ENCODE measurements at regions not wholly inside any gene's neighbourhood (a gene's known extent, or its start where the extent isn't known, plus 50 kb on each side); places are given as distances from the start of the nearest gene placed in this dataset.
"Not testable (repeated sequence)": the region's sequence is repeated elsewhere in the genome, so short reads cannot be mapped to it uniquely, and the experiment has no call there.

DNA sequence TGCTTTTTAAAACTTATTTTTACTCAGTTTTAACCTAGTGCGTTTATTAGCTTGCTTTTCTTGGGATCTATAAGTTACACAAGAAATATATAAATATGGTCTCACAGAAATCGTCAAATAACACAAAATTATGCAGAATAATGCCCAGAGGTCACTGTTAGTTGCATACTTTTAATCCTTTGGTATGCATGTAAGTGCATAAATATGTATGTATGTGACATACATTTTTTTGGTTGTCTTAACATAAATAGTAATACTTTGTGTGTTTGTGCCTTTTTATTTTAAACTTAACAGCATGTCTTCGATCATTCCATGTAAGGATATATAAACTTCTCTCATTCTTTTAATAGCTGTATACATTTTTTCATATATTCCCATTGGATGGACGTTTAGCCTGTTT lies 459.6 kb downstream of the PCNX1 start:
- no peak for DNase-seq

DNA sequence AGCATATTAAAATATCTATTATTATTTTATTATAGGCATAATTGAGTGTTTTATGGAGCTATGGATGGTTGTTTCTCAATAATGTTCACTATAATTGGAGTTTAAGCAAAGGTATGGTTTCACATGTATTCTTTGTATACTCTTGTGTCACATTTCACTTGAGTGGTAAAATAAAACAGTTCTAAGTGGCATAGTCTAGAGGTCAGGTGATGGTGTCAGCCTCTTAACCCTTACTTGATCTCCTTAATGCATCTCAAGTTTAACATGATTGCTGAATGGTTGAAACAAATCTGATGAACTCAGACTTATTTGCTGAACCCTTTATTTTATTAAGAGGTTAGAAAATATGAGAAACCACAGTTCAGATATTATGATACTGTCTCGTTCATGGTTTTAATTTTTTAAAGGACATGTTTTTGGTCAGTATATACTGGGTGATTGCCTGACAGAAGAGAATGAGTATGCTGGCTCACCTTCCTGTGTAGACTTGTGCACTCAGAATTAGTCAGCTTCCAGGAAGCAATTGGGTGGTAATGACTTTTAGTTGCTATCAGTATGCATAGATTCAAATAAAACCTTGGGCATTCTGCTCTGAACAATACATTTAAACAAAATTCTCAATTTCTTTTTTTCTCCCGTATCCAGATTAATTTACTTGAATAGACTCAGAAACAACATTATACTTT lies 464.6 kb downstream of the PCNX1 start:
- no peak for DNase-seq

DNA sequence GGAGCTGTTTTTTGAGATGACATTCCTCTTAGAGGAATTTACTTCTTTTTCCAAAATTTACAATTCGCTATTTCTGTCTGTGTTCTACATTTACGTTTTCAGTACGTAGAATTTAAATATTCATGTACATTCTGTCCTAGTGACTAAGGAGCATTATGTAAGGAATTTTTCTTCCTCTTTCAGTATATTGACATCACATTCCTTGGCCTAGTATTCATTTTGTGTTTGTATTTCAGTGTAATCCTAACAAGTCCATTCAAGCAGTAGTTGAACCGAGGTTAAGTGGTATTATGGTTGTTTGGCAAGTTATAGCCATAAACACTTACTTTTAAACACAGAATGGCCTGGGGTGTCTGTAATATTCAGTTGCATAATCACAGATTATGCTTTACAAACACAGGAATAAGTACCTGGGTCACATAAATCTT lies 465.2 kb downstream of the PCNX1 start:
- DNase-seq = no peak

DNA sequence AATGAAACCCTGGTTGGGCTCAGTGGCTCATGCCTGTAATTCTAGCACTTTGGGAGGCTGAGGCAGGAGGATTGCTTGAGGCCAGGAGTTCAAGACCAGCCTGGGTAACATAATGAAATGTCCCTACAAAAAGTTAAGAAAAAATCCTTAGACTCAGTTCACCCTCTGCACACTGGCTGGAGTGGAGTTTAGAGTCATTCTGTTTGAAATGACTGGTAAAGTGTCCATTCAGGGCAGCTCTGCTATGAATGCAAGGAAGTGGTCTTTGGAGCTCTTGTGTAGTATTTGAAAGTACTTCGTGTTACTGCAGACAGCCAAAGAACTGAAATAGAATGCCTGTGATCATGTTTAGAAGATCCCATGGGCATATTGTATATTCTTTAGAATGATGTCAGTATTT lies 466.5 kb downstream of the PCNX1 start:
- no peak for DNase-seq

DNA sequence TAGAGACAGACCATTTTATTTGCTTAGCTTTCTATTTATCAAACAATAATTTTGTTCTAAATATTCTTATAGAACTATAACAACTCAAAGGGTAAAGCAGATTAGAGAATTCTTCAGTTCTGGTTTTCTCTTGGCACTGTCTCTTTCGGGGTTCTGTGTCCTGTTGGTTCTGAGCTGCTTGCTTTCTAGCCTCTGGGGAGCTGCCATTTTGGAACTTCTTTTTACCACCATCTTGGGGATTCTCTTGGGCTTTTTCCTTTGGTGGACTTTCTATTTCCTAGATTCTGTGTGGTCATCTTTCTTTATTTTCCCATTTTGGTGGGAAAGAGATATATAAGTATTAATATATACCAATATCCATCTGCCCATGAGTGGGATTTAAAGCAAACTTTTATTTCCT lies 467.7 kb downstream of the PCNX1 start:
- DNase-seq = no peak

DNA sequence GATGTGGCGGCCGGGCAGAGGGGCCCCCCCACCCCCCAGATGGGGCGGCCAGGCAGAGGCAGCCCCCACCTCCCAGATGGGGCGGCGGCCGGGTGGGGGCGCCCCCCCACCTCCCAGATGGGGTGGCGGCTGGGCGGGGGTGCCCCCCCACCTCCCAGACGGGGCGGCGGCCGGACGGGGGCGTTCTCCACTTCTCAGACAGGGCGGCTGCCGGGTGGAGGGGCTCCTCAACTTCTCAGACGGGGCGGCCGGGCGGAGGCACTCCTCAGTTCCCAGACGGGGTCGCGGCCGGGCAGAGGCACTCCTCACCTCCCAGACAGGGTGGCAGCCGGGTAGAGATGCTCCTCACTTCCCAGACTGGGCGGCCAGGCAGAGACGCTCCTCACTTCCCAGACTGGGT lies 469.8 kb downstream of the PCNX1 start:
- DNase-seq = no peak

DNA sequence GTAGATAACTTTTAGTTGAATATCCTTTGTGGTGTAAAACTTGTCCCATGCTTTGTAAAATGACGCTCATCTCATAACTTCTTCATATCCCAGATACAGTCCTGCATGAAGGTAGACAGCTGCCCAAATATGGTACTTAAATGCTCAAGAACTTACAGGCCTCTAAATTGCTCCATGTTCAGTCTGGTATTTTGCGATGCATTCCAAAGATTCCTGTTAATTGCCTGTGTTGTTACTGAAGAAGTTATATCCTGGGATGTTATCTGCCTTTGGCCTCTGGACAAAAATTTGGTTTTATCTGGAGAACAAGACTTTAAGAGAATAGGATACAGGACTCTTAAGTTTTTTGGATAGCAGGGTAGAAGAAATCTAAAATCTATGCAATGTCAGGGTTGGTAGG lies 473.0 kb downstream of the PCNX1 start:
- no peak for DNase-seq

DNA sequence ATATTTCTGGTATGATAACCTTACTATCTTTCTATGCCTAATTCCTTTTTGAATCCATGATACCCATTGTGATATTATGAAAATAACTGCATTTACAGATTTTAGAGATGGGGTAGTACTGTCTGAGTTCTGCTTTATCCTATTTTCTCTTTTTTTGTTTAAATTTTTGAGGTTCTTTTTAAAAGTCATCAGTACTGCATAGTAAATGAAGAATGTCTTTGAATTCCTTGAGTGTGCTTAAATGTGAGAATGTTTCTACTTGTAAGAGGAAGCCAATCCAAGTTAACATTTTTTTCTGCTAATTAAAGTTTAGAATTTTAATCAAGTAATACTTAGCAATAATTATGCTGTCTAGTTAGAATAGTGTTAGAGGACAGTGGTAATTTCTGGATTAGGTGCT lies 474.6 kb downstream of the PCNX1 start:
- DNase-seq = no peak

DNA sequence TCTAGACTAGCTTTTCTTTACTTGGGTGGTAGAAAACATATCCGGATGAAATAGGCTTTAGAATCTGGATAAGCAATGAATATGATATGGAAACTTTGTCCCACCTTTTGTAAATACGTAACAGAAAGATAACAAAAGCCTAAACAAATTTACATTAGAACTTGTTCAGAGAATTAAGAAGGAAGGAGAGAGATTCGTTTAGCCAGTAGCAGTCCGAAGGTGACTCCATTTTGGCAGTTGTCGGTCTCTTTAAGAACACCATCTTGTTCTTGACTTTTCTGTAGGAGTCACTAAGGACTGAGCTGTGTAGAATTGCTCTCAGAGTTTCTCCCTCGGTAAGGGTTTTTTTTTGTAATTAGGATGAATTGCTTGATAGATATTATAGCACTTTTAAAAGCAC lies 475.1 kb downstream of the PCNX1 start:
- no peak for DNase-seq

DNA sequence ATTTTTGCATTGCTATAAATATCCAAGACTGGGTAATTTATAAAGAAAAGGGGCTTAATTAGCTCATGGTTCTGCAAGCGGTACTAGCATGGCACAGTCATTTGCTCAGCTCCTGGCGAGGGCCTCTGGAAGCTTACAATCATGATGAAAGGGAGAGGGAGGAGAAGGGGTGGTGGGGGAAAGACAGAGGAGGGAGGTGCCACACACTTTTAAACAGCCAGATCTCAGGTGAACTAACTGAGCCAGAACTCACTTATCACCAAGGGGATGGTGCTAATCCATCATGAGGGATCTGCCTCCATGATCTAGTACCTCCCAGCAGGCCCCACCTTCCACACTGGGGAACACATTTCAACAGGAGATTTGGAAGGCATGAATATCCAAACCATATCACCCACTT lies 476.3 kb downstream of the PCNX1 start:
- DNase-seq = no peak

DNA sequence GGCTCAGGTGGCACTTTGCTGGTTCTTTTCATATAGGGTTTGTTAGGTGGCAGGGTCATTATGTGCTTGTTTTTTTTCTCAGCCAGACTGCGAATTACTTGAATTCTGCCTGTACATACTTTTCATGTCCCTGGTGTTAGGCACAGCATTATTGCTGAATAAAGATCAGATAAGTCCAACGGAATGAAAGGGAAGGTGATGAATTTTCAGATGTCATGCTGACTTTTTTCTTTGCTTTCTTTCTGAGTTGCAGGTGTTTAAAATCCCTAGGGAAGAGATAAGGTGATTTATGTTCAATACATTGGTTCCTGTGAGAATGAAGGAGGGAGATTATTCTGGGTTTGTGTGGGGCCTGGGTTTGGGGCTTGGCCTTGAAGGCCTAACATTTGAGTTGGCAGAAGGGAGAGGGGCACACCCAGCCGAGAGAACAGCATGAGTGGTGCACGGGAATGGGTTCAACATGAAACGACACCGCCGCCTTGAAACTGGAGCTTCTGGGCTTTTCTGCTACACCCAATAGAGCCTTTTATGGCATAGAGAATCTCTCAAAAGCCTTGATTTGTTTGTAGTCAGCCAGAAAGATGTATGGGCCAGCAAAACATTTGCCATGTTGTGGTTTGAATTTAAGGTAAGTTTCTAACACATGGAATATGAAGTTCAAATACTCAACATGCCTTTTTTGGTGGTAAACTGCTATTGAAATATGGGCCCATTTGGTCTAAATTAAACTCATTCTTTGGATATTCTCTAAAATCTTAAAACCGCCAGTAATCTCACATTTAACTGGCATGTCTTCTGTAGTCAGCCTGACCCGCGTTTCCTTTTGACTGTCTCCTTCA lies 477.0 kb downstream of the PCNX1 start:
- DNase-seq = no peak

DNA sequence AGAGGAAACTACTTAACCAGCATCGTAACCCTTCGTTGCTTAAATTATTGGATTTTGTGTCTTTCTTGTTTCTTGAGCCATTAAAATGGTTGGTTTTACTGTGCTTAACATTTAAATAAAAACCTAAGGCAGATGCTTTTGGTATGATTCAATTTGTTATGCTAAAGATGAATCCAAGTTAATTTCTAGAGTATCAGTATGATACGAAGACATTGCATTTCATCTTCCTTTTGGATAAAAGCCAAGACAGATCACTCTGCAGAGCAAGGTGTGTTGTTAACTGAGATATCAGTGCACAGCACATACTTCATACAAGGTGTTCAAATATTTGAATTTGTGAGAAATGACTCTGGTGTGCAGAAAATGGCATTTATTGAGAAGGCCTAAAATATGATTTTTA lies 480.5 kb downstream of the PCNX1 start:
- DNase-seq = no peak

DNA sequence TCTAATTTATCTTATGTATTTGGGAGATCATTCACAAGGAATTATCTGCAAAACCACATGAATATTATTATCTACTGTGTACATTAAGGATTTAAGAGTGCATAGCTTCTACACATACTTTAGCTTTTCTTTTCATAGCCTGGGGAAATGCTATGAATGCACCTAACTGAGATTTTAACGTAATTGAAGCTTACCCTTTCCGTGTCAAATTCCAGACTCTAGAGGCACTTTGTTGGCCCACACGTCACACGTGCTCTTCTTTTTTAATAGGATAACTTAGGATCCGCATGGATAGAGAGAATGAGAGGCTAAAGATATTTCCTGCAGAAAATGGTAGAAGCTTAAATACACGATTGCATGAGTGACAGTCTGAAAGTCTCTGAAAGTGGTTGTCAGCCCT lies 481.1 kb downstream of the PCNX1 start:
- DNase-seq = no peak

DNA sequence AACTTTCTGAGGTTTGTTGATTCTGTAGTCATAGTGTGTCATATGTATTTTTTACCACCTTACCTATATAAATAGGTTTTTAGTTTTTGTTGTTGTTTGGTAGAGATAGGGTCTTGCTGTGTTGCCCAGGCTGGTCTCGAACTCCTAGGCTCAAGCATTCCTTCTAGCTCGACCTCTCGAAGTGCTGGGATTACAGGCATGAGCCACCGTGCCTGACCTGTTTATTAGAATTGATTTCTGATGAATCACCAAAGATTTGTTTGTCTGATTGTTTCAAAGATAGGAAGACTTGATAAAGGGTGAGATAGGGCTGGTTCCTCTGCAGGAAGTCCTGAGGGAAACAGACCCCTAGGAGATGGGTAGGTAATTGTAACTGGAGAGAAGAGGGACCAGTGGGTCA lies 481.6 kb downstream of the PCNX1 start:
- DNase-seq = no peak

DNA sequence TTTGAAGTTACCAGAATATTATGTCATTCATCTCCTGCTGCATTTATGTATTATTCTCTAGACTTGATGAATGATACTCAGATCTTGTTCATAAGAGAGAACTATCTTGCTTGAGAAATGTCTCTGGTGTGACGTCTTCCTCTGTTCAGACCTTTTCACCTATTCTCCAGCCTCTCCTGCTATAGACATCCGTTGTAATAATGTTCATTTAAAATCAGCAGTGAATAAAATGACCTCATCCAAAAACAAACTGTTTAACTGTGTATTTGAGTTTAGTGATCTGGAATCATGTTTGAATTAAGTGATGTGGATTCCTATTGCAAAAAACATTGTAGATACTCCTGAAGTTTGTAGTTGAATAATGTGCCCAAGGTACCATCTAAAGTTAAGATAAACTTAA lies 487.1 kb downstream of the PCNX1 start:
- no peak for DNase-seq

DNA sequence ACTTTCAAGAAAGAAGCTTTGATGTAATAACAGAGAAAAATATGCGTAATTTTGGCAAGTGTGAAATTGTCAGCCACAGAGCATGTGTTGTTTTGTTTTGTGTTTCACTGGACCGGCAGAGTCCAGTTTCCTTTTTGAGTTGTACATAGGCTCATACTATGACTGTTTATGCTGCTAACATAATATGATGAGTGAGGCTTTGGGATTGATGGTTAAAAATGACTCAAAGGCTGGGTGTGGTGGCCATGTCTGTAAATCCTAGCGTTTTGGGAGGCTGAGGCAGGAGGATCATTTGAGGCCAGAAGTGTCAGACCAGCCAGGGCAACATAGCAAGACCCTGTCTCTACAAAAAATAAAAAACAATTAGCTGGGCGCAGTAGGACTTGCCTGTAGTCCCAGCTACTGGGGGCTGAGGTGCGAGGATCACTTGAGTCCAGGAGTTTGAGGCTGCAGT lies 487.9 kb downstream of the PCNX1 start:
- no peak for DNase-seq

DNA sequence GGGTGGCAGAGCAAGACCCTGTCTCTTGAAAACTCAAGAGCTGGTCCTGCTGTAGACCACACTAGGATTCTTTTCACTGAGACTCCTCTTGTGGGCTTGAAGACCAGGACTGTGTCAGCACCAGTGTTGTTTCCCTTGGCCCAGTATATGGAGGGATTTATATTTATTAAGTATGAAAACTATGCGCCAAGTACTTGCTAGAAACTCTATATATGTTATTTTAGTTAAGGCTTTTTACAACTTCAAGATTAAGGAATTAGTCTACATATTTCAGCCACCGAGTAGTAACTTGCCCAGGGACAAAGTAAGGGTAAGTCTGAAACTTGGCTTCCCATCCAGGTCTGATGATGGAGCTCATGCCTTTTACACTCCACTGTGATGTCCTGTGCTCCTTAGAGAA lies 488.4 kb downstream of the PCNX1 start:
- no peak for DNase-seq

DNA sequence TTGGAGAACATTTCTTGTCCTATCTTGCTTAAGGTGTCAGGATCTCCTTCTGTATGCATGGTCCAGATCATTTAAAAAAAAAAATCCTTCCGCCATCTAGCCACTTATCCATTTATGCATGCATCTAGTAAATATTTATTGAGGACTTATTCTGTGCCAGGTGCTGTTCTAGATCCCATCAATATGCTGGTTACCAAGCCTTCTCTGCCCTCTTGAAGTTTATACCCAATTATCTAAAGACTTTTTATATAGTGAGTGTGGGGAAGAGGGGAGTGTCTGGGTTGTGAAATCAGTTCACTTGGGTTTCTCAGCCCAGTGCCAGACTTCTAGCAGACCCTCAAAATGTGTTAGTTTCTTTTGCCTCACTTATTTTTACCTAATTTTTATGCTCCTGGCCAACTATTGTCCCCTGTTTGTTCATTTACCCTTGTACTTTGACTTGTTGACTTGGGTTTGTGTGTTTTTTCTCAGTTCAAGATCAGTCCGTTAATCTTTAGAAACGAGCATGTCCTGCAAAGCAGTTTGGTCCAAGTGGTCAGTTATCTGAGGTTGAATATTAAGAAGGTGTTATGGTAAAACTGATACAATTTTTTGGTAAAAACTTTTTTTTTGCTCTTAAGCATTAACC lies 488.9 kb downstream of the PCNX1 start:
- DNase-seq = no peak

DNA sequence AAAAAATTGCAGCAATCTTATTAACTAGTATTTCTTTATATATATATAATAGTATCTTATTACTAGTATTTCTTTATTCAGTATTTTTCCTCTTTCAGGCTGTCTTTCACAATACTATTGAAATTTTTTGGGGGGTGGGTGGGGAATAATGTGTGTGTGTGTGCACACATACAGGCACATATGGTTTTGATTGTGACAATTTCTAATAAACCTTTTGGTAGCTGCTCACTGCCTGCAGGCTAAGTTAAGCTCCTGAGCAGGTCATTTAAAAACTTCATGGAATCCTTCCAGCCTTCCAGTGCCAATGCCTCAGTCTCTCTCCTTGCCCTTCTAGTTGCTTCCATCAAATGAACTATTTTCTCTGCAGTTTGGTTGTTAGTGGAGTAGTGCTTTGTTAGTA lies 490.1 kb downstream of the PCNX1 start:
- DNase-seq = no peak

DNA sequence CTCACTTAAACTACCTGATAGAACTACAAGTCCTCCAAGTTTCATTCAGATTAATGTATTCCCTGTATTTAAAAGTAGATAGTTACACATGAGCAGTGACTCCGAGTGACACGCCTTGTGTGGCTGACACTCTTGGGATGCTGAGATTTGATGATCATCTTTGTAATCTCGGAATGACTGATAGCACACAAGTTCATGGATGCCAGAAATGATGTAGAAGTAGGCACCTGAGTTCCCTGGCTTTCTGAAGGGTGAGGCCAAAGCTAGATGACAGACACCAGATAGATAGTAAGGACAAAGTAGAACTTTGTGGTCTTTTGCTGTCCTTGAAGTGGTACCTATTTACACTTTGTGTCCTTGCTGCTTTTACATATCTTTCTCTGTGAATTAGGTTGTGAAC lies 491.2 kb downstream of the PCNX1 start:
- no peak for DNase-seq

DNA sequence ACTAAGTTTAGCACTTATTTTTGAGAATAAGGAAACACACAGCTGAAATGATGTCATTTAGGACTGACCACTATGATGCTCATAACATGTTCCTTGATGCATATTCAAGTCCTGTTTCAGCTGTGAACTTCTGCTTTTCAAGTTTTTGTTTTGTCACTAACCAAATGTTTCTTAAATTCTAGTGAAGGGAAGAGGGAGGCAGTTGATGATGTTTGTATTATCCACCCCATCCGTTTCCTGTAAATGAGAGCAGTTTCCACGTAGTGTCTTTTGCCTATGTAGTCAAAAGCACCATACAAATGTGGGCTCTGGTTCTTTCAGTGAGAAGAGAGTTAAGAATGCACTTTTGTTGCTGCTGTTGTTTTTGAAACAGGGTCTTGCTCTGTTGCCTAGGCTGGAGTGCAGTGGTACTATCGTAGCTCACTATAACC lies 491.8 kb downstream of the PCNX1 start:
- no peak for DNase-seq

DNA sequence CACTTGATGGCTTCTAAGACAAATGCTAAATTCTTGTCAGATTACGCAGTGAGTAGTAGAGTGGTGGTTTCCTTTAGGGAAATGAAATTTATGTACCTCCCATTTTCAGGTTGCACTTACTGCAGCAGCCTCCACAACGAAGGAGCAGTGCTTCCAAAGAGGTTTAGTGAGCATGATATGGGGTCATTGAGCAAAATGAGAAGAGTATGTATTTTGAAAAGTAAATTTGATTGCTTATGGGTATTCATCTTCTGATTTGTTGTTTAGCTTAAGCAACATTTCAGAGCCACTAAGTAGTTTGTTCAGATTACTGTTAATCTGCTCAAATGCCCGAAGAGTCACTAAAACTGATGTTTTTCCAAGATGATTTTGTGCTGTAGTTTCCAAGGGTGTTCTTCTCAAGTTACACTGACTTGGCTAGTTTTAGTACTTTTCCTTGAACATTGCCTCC lies 493.6 kb downstream of the PCNX1 start:
- DNase-seq = no peak

DNA sequence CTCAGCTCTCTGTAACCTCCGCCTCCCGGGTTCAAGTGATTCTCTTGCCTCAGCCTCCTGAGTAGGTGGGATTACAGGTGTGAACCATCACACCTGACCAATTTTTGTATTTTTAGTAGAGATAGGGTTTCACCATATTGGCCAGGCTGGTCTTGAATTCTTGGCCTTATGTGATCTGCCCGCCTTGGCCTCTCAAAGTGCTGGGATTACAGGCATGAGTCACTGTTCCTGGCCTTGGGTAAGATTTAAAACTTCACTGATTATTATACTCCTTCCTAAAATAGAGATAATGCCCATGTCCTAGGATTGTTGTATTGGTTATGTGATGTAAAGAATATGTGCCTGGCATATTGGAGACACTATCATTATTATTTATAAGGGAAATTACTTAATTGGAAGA lies 495.2 kb downstream of the PCNX1 start:
- DNase-seq = not testable (repeated sequence)

DNA sequence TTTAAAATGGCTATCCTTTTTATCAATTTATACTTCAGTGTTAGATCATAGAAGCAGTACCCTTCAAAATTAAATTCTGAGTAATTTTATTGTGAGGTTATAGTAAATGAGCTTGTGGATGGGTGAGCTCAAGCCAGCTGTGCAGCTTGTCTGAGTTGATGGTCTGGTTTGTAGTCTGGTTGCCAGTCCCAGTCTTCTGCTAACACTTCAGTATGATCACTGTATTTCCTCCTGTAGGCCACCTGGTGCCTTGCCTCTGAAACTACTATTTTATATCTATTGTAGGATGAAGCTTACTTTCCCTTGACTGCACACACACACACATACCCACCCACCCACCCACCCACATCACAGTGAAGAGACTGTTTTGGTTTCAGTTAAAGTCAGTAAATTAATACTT lies 496.4 kb downstream of the PCNX1 start:
- peak; percentile 4 for DNase-seq
